Spleen (tissue), 11 donors: ENCODE measurements at regions not wholly inside any gene's neighbourhood (a gene's known extent, or its start where the extent isn't known, plus 50 kb on each side); places are given as distances from the start of the nearest gene placed in this dataset.

ENCODE experiments used
- DNase-seq: peaks from one replicate; pipeline ENCODE4 v3.0.0-alpha.2; 2020
- H3K27ac ChIP-seq, 8 donors: fragments of 200-600 bp; sonication (generic) in 7 of 8; 1 replicate in 4 of 8; 2 replicates in 4 of 8; pipeline versions ENCODE4 v1.5.0 to v1.8.0; 2016 to 2021; ENCODE audit warnings: inconsistent platforms in 4 of 8, mild to moderate bottlenecking in 4 of 8, moderate library complexity in 1 of 8
- H3K27me3 ChIP-seq, 7 donors: fragments of 200-600 bp; sonication (generic) in 6 of 7; replicated peaks in 1 of 7; 1 replicate in 4 of 7; 2 replicates in 3 of 7; pipeline versions ENCODE4 v1.5.0 to v1.8.0; 2016 to 2021; ENCODE audit warnings: inconsistent platforms in 3 of 7, mild to moderate bottlenecking in 1 of 7
- H3K36me3 ChIP-seq, 6 donors: fragments of 200-600 bp; sonication (generic) in 5 of 6; 1 replicate in 4 of 6; 2 replicates in 2 of 6; pipeline versions ENCODE4 v1.5.0 to v1.8.0; 2016 to 2021; ENCODE audit warnings: inconsistent platforms in 2 of 6
- H3K4me1 ChIP-seq, 6 donors: fragments of 200-600 bp; sonication (generic) in 5 of 6; 1 replicate in 3 of 6; 2 replicates in 3 of 6; pipeline versions ENCODE4 v1.5.0 to v1.8.0; 2016 to 2021; ENCODE audit warnings: inconsistent platforms in 3 of 6
- H3K4me3 ChIP-seq, 8 donors: fragments of 200-600 bp; sonication (generic) in 7 of 8; 1 replicate in 4 of 8; 2 replicates in 4 of 8; pipeline versions ENCODE4 v1.5.0 to v1.8.0; 2016 to 2021; ENCODE audit warnings: inconsistent platforms in 4 of 8, mild to moderate bottlenecking in 4 of 8, moderate library complexity in 2 of 8
- H3K9me3 ChIP-seq, 8 donors: fragments of 200-600 bp; sonication (generic) in 7 of 8; 1 replicate in 4 of 8; 2 replicates in 4 of 8; pipeline versions ENCODE4 v1.5.0 to v1.8.0; 2016 to 2021; ENCODE audit warnings: inconsistent platforms in 4 of 8
- POLR2A ChIP-seq, 3 donors: fragments of 450-650 bp; IDR thresholded peaks; one replicate each; pipeline ENCODE4 v1.5.1; 2017; ENCODE audit warnings: antibody characterized with exemption in 3 of 3, mild to moderate bottlenecking in 1 of 3
- POLR2AphosphoS5 ChIP-seq, 3 donors: sonication (generic); formaldehyde crosslinking; IDR thresholded peaks; one replicate each; pipeline ENCODE4 v1.5.1; 2017; ENCODE audit warnings: antibody characterized with exemption in 3 of 3
- WGBS, 5 donors: extraction: QIAGEN DNeasy Blood & Tissue Kit in 3 of 5; methylation state at CpG; one replicate each; pipeline versions ENCODE4 v1.1.5 to v1.1.7; 2013 to 2018; 5-methylcytosine and 5-hydroxymethylcytosine counted together
- intact Hi-C: fragments of 100-400 bp; cut with DNase I; formaldehyde crosslinking; loops from one replicate; pipeline ENCODE4 v1.15.0; 2023; ENCODE audit warnings: low total_unique reads
- TF ChIP-seq, protein P1 (sequence below), 11 experiments: fragments of 200-600 bp in 7 of 11; fragments of 450-650 bp in 4 of 11; sonication (generic) in 4 of 11; IDR thresholded peaks in 8 of 11; conservative IDR thresholded peaks in 3 of 11; 1 replicate in 7 of 11; 2 replicates in 4 of 11; pipeline versions ENCODE4 v1.4.0 to v1.8.0; 2016 to 2021; ENCODE audit warnings: antibody characterized with exemption in 11 of 11, inconsistent platforms in 4 of 11, mild to moderate bottlenecking in 1 of 11
- donor health status: healthy with polysubstance abuse.
- donor health status: DM: no; HTN: no; CAD: no; lungs with moderate emphysema.
- donor health status: DM: no; HTN: no; CAD: no.
- donor health status: Bipolar disorder and iron deficiency.
- donor health status: healthy.
- donor health status: DM: no; HTN: no; CAD: no.
- donor health status: DM: yes; HTN: yes; CAD: no.

DNA sequence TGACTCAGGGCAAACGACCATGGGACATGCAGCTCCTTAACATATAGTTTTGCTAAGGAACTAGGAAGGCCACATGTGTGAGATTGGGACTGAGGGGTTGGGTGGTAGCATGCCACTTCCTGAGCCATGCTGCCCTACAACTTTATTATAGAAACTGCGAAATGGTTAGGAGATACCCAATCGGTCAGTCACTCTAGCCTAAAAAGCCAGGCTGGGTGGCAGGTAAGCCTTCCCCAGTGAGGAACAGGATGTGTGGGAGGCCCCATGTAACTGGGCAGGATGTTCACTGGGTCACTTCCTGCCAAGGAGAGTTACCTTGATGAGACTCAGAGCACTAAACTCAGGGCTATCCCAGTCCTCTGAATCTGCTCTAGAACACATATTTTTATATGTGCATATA lies 123.5 kb downstream of the MAP3K7 start:
- no peak for DNase-seq
- peaks cover 0 to 19% (median 5%) of the 10 kb centered on the region in 6 donors for H3K4me1 ChIP-seq
- no peaks in the 10 kb centered on the region for H3K27me3 ChIP-seq
- no peak overlapping the region for H3K4me3 ChIP-seq
- WGBS, 5 donors: 69 to 82% (median 79%) methylated on average over 3 of the region's 3 CpGs
- H3K27ac ChIP-seq: no peak overlapping the region
- no peaks in the 10 kb centered on the region for H3K9me3 ChIP-seq
- H3K36me3 ChIP-seq: no peaks in the 10 kb centered on the region
- TF ChIP-seq POLR2AphosphoS5 (IDR thresholded peaks at IDR 0.05): no peak
- TF ChIP-seq, protein P1, sequence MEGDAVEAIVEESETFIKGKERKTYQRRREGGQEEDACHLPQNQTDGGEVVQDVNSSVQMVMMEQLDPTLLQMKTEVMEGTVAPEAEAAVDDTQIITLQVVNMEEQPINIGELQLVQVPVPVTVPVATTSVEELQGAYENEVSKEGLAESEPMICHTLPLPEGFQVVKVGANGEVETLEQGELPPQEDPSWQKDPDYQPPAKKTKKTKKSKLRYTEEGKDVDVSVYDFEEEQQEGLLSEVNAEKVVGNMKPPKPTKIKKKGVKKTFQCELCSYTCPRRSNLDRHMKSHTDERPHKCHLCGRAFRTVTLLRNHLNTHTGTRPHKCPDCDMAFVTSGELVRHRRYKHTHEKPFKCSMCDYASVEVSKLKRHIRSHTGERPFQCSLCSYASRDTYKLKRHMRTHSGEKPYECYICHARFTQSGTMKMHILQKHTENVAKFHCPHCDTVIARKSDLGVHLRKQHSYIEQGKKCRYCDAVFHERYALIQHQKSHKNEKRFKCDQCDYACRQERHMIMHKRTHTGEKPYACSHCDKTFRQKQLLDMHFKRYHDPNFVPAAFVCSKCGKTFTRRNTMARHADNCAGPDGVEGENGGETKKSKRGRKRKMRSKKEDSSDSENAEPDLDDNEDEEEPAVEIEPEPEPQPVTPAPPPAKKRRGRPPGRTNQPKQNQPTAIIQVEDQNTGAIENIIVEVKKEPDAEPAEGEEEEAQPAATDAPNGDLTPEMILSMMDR (IDR thresholded peaks at IDR 0.05 in 8 of 11, conservative IDR thresholded peaks at IDR 0.05 in 3 of 11): no peak
- TF ChIP-seq POLR2A (IDR thresholded peaks at IDR 0.05): no peak
- intact Hi-C loops: no loop called here

DNA sequence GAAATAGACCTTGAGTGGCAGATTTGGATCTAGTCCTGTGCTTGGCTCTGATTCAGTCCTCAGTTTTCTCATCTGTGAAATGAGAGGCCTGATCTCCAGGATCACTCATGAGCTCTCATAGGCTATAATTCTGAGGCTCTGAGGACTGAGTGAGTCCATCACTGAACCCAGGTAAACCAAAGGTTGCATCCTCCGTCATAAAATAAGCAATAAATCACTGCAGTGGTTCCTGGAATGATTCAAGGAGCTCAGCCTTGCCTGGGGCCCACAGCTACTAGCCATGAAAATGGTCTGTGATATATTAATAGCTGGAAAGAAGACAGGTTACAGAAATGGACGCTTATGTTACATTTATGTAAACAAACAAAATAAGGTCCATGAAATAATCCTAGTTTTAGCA lies 124.8 kb downstream of the MAP3K7 start:
- Histone ChIP-seq H3K27me3 (no peaks in the 10 kb centered on the region), H3K4me1 (peaks cover 0 to 21% (median 5%) of the 10 kb centered on the region in 6 donors), H3K9me3 (no peaks in the 10 kb centered on the region), H3K4me3 (no peak overlapping the region), H3K27ac (no peak overlapping the region), H3K36me3 (no peaks in the 10 kb centered on the region)
- no peak for DNase-seq
- WGBS, 5 donors: 83 to 91% (median 84%) methylated on average over 2 of the region's 2 CpGs
- intact Hi-C loops: no loop called here
- TF ChIP-seq, protein P1 (IDR thresholded peaks at IDR 0.05 in 8 of 11, conservative IDR thresholded peaks at IDR 0.05 in 3 of 11): no peak
- TF ChIP-seq POLR2AphosphoS5 (IDR thresholded peaks at IDR 0.05) (no peak), POLR2A (IDR thresholded peaks at IDR 0.05) (no peak)

DNA sequence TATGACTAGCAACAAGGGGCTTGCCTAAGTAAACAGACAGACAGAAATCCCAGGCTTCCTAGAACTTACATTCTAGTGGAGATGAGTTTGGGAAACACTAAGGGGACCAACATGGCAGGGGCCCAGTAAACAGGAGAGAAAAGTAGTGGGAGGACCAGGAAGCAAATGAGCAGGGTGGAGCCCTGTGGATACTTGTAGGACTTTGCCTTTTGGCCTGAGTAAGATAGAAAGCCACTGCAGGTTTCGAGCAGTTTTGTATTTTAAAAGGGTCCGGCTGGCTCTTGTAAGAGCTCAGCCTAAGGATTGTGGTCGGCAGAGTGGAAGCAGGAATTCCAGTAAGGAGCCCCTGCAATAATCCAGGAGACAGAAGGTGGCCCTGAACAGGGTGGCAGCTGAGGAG lies 125.5 kb downstream of the MAP3K7 start:
- no peak for DNase-seq
- Histone ChIP-seq H3K27me3 (no peaks in the 10 kb centered on the region), H3K27ac (no peak overlapping the region), H3K4me3 (no peak overlapping the region), H3K4me1 (peaks cover 0 to 21% (median 5%) of the 10 kb centered on the region in 6 donors), H3K9me3 (no peaks in the 10 kb centered on the region), H3K36me3 (no peaks in the 10 kb centered on the region)
- intact Hi-C loops: no loop called here
- TF ChIP-seq POLR2AphosphoS5 (IDR thresholded peaks at IDR 0.05) (no peak), POLR2A (IDR thresholded peaks at IDR 0.05) (no peak)
- TF ChIP-seq, protein P1 (IDR thresholded peaks at IDR 0.05 in 8 of 11, conservative IDR thresholded peaks at IDR 0.05 in 3 of 11): no peak
- WGBS, 5 donors: 78 to 94% (median 84%) methylated on average over 3 of the region's 3 CpGs

DNA sequence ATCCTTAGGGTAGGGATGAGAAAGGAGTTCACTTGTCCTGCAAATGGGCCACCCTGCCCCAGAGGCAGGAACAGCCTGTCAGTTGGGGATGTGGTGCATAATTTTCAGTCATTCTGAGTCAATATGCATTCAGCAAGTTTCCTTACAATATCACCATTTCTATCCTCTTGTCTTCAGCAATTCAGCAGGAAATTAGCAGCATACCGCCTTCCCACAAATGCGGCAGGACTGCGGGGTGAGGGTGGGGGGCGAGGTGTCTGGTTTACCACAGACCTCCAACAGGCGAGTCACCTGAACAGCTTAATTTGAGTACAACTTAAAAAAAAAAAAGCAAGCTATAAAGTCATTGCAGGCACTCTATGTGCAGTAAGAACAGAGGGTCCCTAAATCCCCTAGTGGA lies 126.8 kb downstream of the MAP3K7 start:
- no peak for DNase-seq
- Histone ChIP-seq H3K36me3 (no peaks in the 10 kb centered on the region), H3K9me3 (no peaks in the 10 kb centered on the region), H3K27ac (no peak overlapping the region), H3K4me1 (peaks cover 0 to 21% (median 5%) of the 10 kb centered on the region in 6 donors), H3K4me3 (no peak overlapping the region), H3K27me3 (no peaks in the 10 kb centered on the region)
- 36 to 61% (median 56%) methylated on average over 5 of the region's 5 CpGs for WGBS, 5 donors
- intact Hi-C loops: no loop called here
- TF ChIP-seq POLR2AphosphoS5 (IDR thresholded peaks at IDR 0.05): no peak
- TF ChIP-seq, protein P1 (IDR thresholded peaks at IDR 0.05 in 8 of 11, conservative IDR thresholded peaks at IDR 0.05 in 3 of 11): no peak
- TF ChIP-seq POLR2A (IDR thresholded peaks at IDR 0.05): no peak
